ENCODE measurements at regions not wholly inside any gene's neighbourhood (a gene's known extent, or its start where the extent isn't known, plus 50 kb on each side); places are given as distances from the start of the nearest gene placed in this dataset.

- TF ChIP-seq, protein P1, sequence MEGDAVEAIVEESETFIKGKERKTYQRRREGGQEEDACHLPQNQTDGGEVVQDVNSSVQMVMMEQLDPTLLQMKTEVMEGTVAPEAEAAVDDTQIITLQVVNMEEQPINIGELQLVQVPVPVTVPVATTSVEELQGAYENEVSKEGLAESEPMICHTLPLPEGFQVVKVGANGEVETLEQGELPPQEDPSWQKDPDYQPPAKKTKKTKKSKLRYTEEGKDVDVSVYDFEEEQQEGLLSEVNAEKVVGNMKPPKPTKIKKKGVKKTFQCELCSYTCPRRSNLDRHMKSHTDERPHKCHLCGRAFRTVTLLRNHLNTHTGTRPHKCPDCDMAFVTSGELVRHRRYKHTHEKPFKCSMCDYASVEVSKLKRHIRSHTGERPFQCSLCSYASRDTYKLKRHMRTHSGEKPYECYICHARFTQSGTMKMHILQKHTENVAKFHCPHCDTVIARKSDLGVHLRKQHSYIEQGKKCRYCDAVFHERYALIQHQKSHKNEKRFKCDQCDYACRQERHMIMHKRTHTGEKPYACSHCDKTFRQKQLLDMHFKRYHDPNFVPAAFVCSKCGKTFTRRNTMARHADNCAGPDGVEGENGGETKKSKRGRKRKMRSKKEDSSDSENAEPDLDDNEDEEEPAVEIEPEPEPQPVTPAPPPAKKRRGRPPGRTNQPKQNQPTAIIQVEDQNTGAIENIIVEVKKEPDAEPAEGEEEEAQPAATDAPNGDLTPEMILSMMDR (IDR thresholded peaks at IDR 0.05): no peak
- no peaks in the 10 kb centered on the region for H3K36me3 Mint-ChIP-seq (ENCODE audit: low read depth)
- POLR2A ChIA-PET: interaction anchor here (0.9 kb wide), 1 partner anchor 21 kb away, joined by 3 read pairs; no protein-coding TSS in a partner anchor
Measured at GRCh38 chr13:73542446-73542845, 483.6 kb downstream of the KLF5 start.

GRCh38 chr13:73536865-73537264 is 478.1 kb downstream of the KLF5 start:
- Histone ChIP-seq H3K36me3 (ENCODE audit: insufficient read depth, low read length) (no peaks in the 10 kb centered on the region), H3K4me1 (ENCODE audit: insufficient read depth, low read length) (no peaks in the 10 kb centered on the region), H3K4me3 (ENCODE audit: low read length) (no peak overlapping the region), H3K27me3 (ENCODE audit: control insufficient read depth in 1 of 2, insufficient read depth in 2 of 2, low read length in 2 of 2) (no peaks in the 10 kb centered on the region), H3K27ac (ENCODE audit: low read depth in 1 of 2, low read length in 2 of 2) (no peak overlapping the region), H3K9me3 (ENCODE audit: control insufficient read depth in 1 of 2, insufficient read depth in 1 of 2, low read length in 2 of 2) (no peaks in the 10 kb centered on the region)
- Mint-ChIP-seq H3K4me1 (ENCODE audit: low read depth) (no peaks in the 10 kb centered on the region), H3K27ac (no peak overlapping the region), H3K4me3 (no peak overlapping the region), H3K36me3 (ENCODE audit: low read depth) (no peaks in the 10 kb centered on the region), H3K27me3 (no peaks in the 10 kb centered on the region), H3K9me3 (no peaks in the 10 kb centered on the region)
- ChIA-PET POLR2A (no interaction called here), CTCF (no interaction called here)
- TF ChIP-seq, protein P1 (IDR thresholded peaks at IDR 0.05): no peak
- ATAC-seq (ENCODE audit: poor library complexity) (no peak), DNase-seq (no peak)
- intact Hi-C loops (cut with DNase I, micrococcal nuclease): no loop called here

More at GRCh38 chr13:73542446-73542845, 483.6 kb downstream of the KLF5 start:
- CTCF ChIA-PET: interaction anchor here (0.6 kb wide), 1 partner anchor 9 kb away, joined by 3 read pairs; no protein-coding TSS in a partner anchor
- no peaks in the 10 kb centered on the region for H3K9me3 ChIP-seq (ENCODE audit: control insufficient read depth in 1 of 2, insufficient read depth in 1 of 2, low read length in 2 of 2)
- H3K4me3 Mint-ChIP-seq: no peak overlapping the region
- H3K4me1 ChIP-seq (ENCODE audit: insufficient read depth, low read length): no peaks in the 10 kb centered on the region
- DNase-seq (no peak), ATAC-seq (ENCODE audit: poor library complexity) (no peak)
- H3K27ac Mint-ChIP-seq: no peak overlapping the region
- H3K27me3 ChIP-seq (ENCODE audit: control insufficient read depth in 1 of 2, insufficient read depth in 2 of 2, low read length in 2 of 2): no peaks in the 10 kb centered on the region
- intact Hi-C loops (cut with DNase I, micrococcal nuclease): no loop called here
- H3K27ac ChIP-seq (ENCODE audit: low read depth in 1 of 2, low read length in 2 of 2): no peak overlapping the region
- H3K4me3 ChIP-seq (ENCODE audit: low read length): no peak overlapping the region
- H3K4me1 Mint-ChIP-seq (ENCODE audit: low read depth): no peaks in the 10 kb centered on the region
- no peaks in the 10 kb centered on the region for H3K9me3 Mint-ChIP-seq
- no peaks in the 10 kb centered on the region for H3K36me3 ChIP-seq (ENCODE audit: insufficient read depth, low read length)
- peaks cover 4% of the 10 kb centered on the region for H3K27me3 Mint-ChIP-seq

DNA sequence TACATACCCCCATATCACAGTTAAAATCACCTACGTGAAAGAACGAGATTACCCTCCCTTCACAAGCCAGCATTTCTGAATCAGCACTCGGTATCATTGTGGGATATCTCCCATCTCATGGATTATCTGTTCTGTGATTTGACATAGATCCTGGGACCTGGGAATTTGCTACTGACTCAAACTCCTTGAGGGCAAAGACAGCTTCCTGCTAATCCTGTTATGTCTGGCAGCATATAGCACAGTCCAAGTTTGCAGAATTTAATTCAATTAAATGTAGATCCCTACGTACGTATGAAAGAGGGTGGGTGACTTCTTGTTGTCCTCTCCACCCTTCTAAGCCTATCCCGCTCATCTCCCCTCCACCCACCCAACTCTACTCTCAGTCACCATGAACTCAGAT is 476.5 kb downstream of the KLF5 start:
- ATAC-seq (ENCODE audit: poor library complexity): no peak
- Mint-ChIP-seq H3K4me3 (no peak overlapping the region), H3K27me3 (no peaks in the 10 kb centered on the region), H3K9me3 (no peaks in the 10 kb centered on the region), H3K4me1 (ENCODE audit: low read depth) (no peaks in the 10 kb centered on the region), H3K27ac (no peak overlapping the region), H3K36me3 (ENCODE audit: low read depth) (no peaks in the 10 kb centered on the region)
- Histone ChIP-seq H3K9me3 (ENCODE audit: control insufficient read depth in 1 of 2, insufficient read depth in 1 of 2, low read length in 2 of 2) (no peaks in the 10 kb centered on the region), H3K36me3 (ENCODE audit: insufficient read depth, low read length) (no peaks in the 10 kb centered on the region), H3K4me3 (ENCODE audit: low read length) (no peak overlapping the region), H3K27me3 (ENCODE audit: control insufficient read depth in 1 of 2, insufficient read depth in 2 of 2, low read length in 2 of 2) (no peaks in the 10 kb centered on the region), H3K27ac (ENCODE audit: low read depth in 1 of 2, low read length in 2 of 2) (no peak overlapping the region), H3K4me1 (ENCODE audit: insufficient read depth, low read length) (no peaks in the 10 kb centered on the region)
- ChIA-PET CTCF (no interaction called here), POLR2A (no interaction called here)
- TF ChIP-seq, protein P1 (IDR thresholded peaks at IDR 0.05): no peak
- intact Hi-C loops (cut with DNase I, micrococcal nuclease): no loop called here
- no peak for DNase-seq
